OCI-LY1 (cell line): ENCODE measurements at regions not wholly inside any gene's neighbourhood (a gene's known extent, or its start where the extent isn't known, plus 50 kb on each side); places are given as distances from the start of the nearest gene placed in this dataset.

ENCODE experiments used
- EZH2 ChIP-seq: fragments of 200-600 bp; sonication (generic), shearing (Covaris generic); IDR thresholded peaks from 2 replicates; pipeline ENCODE4 v1.8.0; 2017; ENCODE audit warnings: borderline replicate concordance, mixed run types, mild to moderate bottlenecking, antibody characterized with exemption, low read length, moderate library complexity, mixed read lengths
- TF ChIP-seq, protein P1 (sequence below): fragments of 200-600 bp; sonication (generic), shearing (Covaris generic); IDR thresholded peaks from 2 replicates; pipeline ENCODE4 v1.5.1; 2017; ENCODE audit warnings: mild to moderate bottlenecking, antibody characterized with exemption, low read length, moderate library complexity, mixed read lengths

DNA sequence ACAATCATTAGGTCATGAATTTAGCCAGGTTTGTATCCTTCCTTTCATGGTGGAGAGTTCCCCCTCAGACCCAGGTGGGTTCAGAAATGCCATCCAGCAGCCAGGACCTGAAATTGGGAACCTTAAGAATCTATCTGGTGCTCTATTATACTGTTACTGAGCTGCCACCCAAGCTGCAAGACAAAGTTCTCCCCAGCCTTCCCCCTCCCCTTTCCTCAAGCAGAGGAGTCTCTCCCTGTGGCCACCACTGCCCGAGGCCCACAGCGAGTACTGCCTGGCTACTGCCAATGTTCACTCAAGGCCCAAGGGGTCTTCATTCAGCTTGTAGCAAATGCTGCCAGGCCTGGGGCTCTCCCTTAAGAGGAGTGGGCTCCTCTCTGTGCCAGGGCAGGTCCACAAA, 133.8 kb downstream of the TMEM38B start:
- TF ChIP-seq, protein P1, sequence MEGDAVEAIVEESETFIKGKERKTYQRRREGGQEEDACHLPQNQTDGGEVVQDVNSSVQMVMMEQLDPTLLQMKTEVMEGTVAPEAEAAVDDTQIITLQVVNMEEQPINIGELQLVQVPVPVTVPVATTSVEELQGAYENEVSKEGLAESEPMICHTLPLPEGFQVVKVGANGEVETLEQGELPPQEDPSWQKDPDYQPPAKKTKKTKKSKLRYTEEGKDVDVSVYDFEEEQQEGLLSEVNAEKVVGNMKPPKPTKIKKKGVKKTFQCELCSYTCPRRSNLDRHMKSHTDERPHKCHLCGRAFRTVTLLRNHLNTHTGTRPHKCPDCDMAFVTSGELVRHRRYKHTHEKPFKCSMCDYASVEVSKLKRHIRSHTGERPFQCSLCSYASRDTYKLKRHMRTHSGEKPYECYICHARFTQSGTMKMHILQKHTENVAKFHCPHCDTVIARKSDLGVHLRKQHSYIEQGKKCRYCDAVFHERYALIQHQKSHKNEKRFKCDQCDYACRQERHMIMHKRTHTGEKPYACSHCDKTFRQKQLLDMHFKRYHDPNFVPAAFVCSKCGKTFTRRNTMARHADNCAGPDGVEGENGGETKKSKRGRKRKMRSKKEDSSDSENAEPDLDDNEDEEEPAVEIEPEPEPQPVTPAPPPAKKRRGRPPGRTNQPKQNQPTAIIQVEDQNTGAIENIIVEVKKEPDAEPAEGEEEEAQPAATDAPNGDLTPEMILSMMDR = no peak
- TF ChIP-seq EZH2 = no peak
